ENCODE measurements at regions not wholly inside any gene's neighbourhood (a gene's known extent, or its start where the extent isn't known, plus 50 kb on each side); places are given as distances from the start of the nearest gene placed in this dataset.
A peak's percentile ranks its signal among the peaks of the same experiment; 100 is the strongest.

DNA sequence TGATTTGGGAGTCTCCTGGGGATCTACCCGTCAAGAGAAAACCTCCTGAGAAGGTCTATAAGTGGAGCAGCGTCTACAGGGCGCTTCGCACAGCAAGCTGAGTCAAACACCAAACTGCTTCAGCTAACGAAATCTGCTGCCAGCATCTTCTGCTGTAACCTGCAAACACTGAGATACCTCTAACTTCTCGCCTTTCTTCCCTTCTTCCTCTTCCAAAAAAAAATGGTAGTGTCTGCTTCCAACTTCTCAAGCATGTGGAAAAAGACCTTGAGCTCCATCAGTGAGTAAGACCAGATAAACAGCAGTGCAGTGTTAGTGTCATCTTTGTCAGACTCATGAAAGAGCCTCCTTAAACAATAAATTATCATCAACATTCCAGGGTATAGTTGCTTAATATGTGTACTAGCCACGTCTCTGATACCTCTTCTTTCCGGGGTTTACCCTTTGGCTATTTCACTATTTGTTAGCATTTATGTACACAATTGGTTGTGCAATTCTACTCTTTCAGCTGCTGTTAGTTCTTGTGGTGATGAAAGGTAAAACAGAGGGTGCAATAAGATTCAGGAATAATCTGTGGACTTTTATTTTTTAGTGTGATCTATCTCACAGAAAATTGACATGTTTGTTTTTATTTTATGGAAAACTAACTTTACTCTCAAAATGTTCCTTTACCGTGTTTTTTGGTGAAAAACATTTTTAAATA, 81.6 kb downstream of the LLPH start:
- H3K36me3 Mint-ChIP-seq, result no peaks in the 10 kb centered on the region
- no peak overlapping the region for H3K27ac Mint-ChIP-seq
- H3K9me3 Mint-ChIP-seq, result no peaks in the 10 kb centered on the region
- DNase-seq (ENCODE audit: low spot score in 2 of 2), result no peak
- ATAC-seq, result no peak

DNA sequence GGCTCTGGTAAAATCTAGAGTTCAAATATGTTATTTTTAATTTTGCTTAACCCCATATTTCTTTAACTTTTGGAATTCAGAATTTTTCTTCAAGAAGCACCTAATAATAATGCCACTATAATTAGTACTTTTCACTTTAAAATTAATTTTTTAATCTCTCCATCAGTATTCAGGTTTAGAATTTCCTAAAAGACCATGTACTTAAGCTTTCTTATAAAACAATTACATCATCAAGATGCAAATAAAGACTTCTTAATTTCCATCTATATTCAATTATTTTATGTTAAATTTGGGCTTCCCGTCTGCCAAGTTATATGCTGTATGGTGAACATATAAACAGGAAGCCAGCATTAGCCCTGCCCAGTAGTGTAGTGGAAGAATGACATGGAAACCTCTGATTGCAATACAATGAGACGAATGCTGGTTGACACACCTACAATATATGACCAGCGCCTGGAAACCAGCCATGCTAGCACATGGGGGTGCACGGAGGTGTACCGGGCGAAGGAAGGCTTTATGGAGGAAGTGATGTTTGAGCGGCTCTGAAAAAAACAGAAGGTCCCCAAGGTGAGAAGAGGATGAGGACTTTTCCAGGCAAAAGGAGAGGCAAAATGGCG, 82.2 kb downstream of the LLPH start:
- DNase-seq (ENCODE audit: low spot score in 2 of 2) (no peak), ATAC-seq (no peak)
- no peak overlapping the region for H3K27ac Mint-ChIP-seq
- H3K9me3 Mint-ChIP-seq, result no peaks in the 10 kb centered on the region
- no peaks in the 10 kb centered on the region for H3K36me3 Mint-ChIP-seq

DNA sequence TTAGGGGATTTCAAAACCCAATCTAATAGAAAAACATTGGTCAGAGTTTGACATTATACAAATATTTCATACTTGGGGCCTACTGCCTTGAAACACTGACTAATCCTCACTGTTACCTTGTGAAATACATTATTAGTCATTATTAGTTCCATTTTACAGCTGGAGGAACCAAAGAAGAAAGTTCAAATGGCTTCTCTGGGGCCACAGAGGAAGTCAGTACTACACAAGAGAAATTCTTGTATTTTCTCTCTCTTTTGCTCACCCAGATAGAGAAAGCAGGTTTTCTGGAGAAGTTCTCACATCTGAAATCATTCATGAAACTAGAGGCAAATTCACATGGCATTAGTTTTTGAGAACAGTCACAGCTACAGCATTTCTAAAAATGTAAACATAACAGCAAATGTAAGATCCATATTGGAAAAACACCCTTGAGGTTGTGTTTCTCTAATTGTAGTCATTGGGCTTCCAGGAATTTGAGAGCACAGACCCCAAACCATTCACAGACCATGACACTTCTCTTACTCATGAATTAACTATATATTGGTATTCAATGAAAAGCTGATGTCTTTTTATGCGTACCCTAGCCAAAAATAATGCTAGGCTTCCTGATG, 83.0 kb downstream of the LLPH start:
- H3K36me3 Mint-ChIP-seq, result no peaks in the 10 kb centered on the region
- H3K9me3 Mint-ChIP-seq, result no peaks in the 10 kb centered on the region
- no peak overlapping the region for H3K27ac Mint-ChIP-seq
- peak in 1 of 2 donors; percentile 77 for ATAC-seq
- DNase-seq (ENCODE audit: low spot score in 2 of 2), result no peak

DNA sequence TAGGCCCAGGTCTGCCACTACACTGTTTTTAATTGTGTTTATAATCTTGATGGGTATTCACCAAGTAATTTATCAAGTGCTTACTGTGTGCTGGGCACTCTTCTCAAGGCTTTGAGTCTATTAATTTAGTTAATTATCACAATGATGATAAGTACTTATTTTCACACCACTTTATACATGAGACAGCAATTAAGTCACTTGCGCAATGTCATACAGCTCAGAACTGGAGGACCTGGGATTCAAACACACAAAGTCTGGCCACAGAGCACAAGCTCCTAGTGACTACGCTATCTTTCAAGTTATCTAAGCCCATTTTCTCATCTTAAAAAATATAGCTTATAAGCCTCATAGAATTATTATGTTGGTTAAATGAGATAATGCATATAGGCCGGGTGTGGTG, 85.0 kb downstream of the LLPH start:
- DNase-seq (ENCODE audit: low spot score in 2 of 2) (no peak), ATAC-seq (no peak)
- Mint-ChIP-seq H3K27ac (no peak overlapping the region), H3K36me3 (no peaks in the 10 kb centered on the region), H3K9me3 (no peaks in the 10 kb centered on the region)

DNA sequence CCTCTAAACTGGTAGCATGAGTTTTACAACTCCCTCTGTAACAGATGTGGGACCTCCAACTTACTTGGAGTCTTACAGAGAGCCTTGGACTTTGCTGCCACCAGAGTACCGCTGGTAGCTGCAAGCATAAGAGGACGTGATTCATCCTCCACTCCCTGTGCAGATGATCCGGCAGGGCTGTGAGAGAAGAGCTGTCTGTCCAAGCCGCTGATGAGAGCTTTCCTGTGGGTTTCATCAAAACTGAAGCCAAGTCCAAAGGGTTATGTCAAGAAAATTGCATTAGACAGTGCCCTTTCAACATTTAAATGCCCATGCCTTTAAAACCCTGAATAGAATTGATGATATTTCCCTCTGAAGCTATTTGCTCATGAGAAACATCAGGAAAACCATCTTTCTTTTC, 85.8 kb downstream of the LLPH start:
- Mint-ChIP-seq H3K27ac (no peak overlapping the region), H3K9me3 (no peaks in the 10 kb centered on the region), H3K36me3 (no peaks in the 10 kb centered on the region)
- DNase-seq (ENCODE audit: low spot score in 2 of 2), result no peak
- no peak for ATAC-seq

DNA sequence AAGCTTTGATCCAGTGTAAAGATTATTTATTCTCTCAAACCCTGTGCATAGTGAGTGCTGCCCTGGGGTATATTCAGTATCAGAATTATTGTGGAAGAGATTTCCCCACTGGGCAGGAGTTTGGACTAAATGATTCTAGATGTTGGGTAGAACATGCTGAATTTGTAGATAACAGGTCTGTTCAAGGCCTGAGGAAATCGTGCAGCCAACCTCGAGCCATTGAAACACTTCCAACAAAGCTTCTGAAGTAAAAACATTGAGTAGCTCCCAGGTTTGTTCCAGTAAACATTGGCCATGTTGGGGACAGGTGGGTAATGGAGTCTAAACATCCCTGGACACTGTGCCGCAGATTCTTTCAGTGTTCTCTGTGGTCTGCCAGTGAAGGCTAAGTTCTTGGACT, 87.5 kb downstream of the LLPH start:
- H3K36me3 Mint-ChIP-seq, result no peaks in the 10 kb centered on the region
- H3K27ac Mint-ChIP-seq, result no peak overlapping the region
- DNase-seq (ENCODE audit: low spot score in 2 of 2) (no peak), ATAC-seq (no peak)
- H3K9me3 Mint-ChIP-seq, result no peaks in the 10 kb centered on the region

DNA sequence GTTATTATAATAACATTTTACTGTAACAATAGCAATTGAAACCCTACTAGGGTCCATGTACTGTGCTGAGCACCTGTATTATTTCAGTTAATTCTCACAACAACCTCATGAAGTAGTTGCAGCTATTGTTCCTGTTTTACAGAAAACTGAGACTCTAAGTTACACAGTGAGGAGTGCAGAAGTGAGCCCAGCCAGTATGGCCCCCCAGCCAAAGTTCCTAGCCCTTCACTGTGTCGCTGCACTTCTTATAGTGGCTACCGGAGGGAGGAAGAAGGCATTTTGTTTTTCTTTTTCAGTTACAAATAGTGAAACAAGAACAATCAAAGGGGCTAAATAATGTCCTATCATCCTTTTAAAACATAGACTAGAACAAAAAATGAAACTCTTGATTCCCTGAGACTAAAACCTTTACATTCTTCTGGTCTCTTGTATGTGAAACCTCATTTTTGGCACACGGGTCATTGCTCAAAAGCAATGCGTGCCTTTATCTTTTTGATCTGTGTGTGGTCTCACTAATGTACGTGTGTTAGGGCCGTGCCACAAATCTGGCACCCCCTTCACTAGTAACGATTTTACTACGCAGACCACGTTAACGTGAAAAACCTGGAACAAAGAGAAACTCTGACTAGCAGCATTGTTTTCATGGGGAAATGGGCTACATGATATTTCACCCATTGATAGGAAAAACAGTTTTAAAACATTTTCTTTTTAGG, 88.7 kb downstream of the LLPH start:
- no peak for ATAC-seq

DNA sequence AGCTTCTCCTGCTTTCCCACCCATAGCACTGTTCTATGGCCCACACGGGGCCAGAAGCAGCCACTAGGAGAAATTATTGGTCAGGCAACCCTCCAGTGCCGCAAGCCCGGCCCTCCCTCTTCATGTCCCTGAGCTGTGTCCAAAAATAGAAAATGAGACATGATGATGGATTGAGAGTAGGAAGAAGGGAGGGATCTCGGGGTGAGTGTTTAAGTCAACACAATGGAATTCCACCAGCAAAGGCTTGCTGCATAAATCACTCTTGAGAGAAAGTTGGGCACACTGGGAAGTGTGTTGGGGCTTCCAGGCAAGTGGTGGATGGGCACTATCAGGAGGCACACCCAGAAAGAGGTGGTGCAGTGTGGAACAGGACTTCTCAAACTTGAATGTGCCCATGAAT, 94.2 kb downstream of the LLPH start:
- DNase-seq (ENCODE audit: low spot score in 2 of 2) (no peak), ATAC-seq (no peak)
- no peaks in the 10 kb centered on the region for H3K9me3 Mint-ChIP-seq
- H3K36me3 Mint-ChIP-seq, result no peaks in the 10 kb centered on the region
- no peak overlapping the region for H3K27ac Mint-ChIP-seq

More for the DNA sequence above, 88.7 kb downstream of the LLPH start:
- DNase-seq (ENCODE audit: low spot score in 2 of 2), result no peak
- H3K9me3 Mint-ChIP-seq, result no peaks in the 10 kb centered on the region
- H3K27ac Mint-ChIP-seq, result no peak overlapping the region
- H3K36me3 Mint-ChIP-seq, result no peaks in the 10 kb centered on the region

DNA sequence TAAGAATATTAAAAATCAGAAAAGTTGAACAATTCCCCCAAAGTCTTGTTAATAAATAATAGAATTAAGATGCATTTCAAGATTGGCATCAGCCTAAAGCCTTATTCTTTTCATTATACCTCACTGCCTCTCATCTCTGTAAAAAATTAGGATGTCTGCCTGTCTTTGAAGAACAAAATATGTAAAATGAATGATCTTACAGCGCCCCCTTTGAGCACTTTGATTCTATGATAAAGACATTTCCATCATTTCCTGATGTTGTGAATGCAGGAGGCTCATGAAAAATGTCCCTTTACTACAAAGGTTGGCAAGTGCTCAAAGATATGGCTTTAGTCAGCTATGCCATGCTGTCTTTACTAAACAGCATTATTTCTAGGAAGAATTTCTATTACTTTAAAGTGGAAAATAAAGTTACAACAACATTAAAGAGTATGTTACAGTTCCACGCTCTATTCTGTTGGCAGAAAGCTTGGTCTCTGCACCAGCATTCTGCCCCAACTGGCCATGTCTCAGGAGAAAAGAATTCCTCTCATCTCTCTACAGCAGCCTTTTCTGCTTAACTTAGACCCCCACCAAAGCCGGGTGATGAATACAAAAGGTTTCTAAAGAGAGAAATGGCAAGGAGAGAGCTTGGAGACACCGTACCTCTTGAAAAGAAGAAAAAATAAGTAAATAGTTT, 95.1 kb downstream of the LLPH start:
- DNase-seq (ENCODE audit: low spot score in 2 of 2) (no peak), ATAC-seq (no peak)
- Mint-ChIP-seq H3K36me3 (no peaks in the 10 kb centered on the region), H3K27ac (no peak overlapping the region), H3K9me3 (no peaks in the 10 kb centered on the region)

DNA sequence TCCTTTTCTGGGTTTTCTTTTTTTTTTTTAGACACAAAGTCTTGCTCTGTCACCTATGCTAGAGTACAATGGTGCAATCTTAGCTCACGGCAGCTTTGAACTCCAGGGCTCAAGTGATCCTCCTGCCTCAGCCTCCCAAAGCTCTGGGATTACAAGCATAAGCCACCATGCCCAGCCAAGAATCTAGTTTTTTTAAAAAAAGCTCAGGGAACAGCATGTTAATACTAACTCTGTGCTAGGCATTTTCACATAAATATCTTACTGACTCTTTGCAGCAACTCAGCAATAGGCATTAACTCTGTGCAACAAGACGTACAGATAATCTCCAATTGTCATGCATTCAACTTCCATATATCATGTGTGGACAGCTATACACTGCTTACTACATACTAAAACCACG, 97.4 kb downstream of the LLPH start:
- ATAC-seq (no peak), DNase-seq (ENCODE audit: low spot score in 2 of 2) (no peak)
- H3K9me3 Mint-ChIP-seq, result no peaks in the 10 kb centered on the region
- H3K36me3 Mint-ChIP-seq, result no peaks in the 10 kb centered on the region
- no peak overlapping the region for H3K27ac Mint-ChIP-seq

DNA sequence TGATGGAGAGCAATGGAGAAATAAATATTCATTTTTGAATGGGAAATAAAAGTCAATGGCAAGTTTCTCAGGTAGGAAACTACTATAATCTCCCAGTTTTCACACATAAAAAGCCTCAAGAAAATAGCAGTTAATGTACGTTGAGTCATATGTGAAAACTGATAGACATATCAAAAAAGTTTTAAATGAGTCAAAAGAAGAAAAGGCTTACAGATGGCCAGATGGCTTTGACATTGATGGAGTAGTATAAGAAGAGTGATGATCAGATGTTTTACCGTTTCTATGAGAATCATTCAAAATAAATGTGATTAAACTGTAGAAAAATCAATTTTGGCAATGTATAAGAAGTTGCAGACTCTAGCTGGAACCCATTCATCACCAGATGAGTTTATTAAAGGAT, 97.8 kb downstream of the LLPH start:
- no peak for DNase-seq (ENCODE audit: low spot score in 2 of 2)
- no peaks in the 10 kb centered on the region for H3K9me3 Mint-ChIP-seq
- H3K36me3 Mint-ChIP-seq, result no peaks in the 10 kb centered on the region

DNA sequence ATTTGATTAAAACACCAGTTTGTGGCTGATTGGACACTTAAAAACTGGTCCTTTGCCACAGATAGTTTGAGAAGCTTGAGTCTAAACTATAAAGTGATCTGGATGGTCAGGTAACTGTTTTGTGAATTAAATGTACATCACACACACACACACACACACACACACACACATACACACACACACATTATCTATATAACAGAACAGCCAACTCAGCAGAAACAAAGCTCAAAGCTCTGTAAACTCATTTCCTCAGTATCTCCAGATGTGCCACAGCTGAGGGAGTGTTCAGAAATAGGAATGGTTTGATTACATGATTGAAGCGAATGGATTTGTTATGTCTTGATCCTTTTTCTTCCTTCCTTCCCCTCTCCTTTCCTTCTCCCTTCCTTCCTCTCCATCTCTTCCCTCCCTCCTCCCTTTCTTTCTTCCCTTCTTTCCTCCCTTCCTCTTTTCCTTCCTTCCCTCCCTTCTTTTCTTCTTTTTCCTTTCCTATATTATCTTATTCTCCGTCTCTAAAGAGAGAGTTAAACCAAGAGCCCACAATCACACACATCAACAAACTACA, 100.3 kb downstream of the LLPH start:
- Mint-ChIP-seq H3K36me3 (no peaks in the 10 kb centered on the region), H3K27ac (no peak overlapping the region), H3K9me3 (no peaks in the 10 kb centered on the region)
- DNase-seq (ENCODE audit: low spot score in 2 of 2), result no peak
- ATAC-seq, result no peak

More for the DNA sequence above, 97.8 kb downstream of the LLPH start:
- no peak overlapping the region for H3K27ac Mint-ChIP-seq
- ATAC-seq, result peak in 1 of 2 donors; percentile 22

DNA sequence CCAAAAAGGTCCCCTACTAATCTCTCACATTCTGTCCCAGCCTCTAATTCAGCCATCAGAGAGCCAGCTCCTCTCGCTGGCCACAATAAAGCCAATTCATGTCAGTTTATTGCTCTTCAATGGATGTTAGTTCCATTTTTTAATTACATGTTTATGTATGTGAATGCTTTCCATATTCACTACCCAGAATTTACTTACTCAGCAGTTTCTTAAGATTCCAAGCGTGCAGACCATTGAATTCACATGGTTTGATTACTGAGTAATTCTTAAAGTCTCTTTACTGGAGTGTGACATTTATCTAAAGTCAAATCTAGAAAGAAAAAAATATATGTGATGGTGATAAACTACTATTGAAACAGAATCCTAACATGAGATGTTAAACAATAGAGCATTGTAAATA, 102.2 kb downstream of the LLPH start:
- no peaks in the 10 kb centered on the region for H3K9me3 Mint-ChIP-seq
- no peak for DNase-seq (ENCODE audit: low spot score in 2 of 2)
- ATAC-seq, result no peak
- H3K36me3 Mint-ChIP-seq, result no peaks in the 10 kb centered on the region
- no peak overlapping the region for H3K27ac Mint-ChIP-seq

DNA sequence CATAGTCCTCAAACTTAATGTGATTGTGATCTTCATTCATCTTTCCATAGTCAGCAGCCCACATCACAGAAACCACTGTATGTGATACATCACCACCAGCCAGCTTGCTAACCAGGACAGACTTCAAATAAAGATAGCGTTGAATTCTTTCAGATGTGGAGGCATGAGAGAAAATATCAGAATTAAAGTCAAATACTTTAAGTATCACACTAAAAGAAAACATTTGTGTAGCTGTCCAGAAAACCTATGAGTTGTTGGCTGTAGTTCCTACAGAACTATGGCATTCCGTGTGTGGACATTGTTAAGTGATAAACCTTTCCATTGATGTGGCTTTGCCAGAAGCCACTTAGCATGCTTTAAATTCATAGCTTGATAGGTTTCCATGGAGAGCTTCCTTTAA, 105.1 kb downstream of the LLPH start:
- ATAC-seq (no peak), DNase-seq (ENCODE audit: low spot score in 2 of 2) (no peak)
- H3K9me3 Mint-ChIP-seq, result no peaks in the 10 kb centered on the region
- H3K36me3 Mint-ChIP-seq, result no peaks in the 10 kb centered on the region
- H3K27ac Mint-ChIP-seq, result no peak overlapping the region

DNA sequence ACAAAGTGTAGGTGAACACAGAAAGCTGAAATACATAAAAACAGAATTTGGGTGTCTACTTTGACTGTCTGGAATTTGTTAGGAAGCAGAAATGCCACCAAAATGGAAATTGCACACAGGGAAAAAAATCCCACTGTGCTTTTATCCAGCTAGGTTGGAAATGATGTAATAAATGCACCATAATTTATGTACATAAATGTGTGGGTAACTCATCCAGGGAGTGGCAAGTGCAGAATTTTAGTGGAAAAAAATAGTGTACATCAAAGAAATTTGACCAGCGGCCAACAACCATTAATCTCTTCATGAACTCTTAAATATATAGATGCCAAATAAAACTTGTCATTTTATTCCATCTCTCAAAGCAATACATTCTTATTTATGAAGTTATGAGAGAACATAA, 105.6 kb downstream of the LLPH start:
- Mint-ChIP-seq H3K27ac (no peak overlapping the region), H3K9me3 (no peaks in the 10 kb centered on the region), H3K36me3 (no peaks in the 10 kb centered on the region)
- ATAC-seq, result no peak
- no peak for DNase-seq (ENCODE audit: low spot score in 2 of 2)

DNA sequence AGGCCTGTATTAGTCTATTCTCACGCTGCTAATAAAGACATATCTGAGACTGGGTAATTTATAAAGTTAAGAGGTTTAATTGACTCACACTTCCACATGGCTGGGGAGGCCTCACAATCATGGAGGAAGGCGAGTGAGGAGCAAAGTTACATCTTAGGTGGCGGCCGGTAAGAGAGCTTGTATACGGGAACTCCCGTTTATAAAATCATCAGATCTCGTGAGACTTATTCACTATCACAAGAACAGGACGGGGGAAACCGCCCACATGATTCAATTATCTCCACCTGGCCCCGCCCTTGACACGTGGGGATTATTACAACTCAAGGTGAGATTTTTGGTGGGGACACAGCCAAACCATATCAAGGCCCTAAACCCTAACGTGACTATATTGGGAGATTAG, 110.1 kb downstream of the LLPH start:
- no peak overlapping the region for H3K27ac Mint-ChIP-seq
- no peaks in the 10 kb centered on the region for H3K9me3 Mint-ChIP-seq
- no peaks in the 10 kb centered on the region for H3K36me3 Mint-ChIP-seq
- ATAC-seq (no peak), DNase-seq (ENCODE audit: low spot score in 2 of 2) (no peak)

DNA sequence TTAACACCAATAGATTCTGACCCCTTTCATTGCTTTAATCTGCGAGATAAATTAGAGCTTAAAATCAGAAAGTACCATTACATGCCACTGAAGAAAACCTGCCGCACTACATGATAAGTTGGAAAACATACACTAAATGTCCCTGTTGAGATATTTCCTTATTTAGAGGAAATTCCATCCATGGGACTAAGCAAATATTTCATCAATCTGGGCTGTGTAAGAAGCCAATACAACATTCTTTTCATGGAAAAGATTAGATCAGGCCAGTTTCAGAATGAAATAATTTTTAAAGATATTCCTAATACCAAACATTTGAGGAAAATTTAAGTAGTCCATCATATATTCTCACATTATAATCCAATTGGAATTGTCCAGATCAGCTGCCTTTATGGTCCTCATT, 112.8 kb downstream of the LLPH start:
- DNase-seq (ENCODE audit: low spot score in 2 of 2) (no peak), ATAC-seq (no peak)
- Mint-ChIP-seq H3K27ac (no peak overlapping the region), H3K36me3 (no peaks in the 10 kb centered on the region), H3K9me3 (no peaks in the 10 kb centered on the region)

Measured in activated naive CD4-positive, alpha-beta T cell treated with anti-CD3 and anti-CD28 coated beads, Interleukin-2, amount 50 U/mL, for 72 hours (primary cell).